SK-N-SH (cell line): ENCODE measurements at regions not wholly inside any gene's neighbourhood (a gene's known extent, or its start where the extent isn't known, plus 50 kb on each side); places are given as distances from the start of the nearest gene placed in this dataset.

Experiments
- CTCF ChIA-PET: fragments of 300-600, 350-600 bp; formaldehyde crosslinking; extraction: SDS; loops from one replicate; lab custom pipeline; 2021; lab: Yijun Ruan, JAX
- POLR2A ChIA-PET: fragments of 350-600 bp; sonication (Branson Sonifier 250); formaldehyde crosslinking; extraction: SDS; loops from one replicate; lab custom pipeline; 2020; ENCODE audit warnings: antibody characterized with exemption, inconsistent platforms; lab: Yijun Ruan, JAX
- DNase-seq: peaks from one replicate; pipeline ENCODE4 v3.0.0; 2012
- H2AFZ ChIP-seq: fragments of 200-600 bp; sonication (generic); 2 replicates; pipeline ENCODE4 v1.8.1; 2016; ENCODE audit warnings: antibody characterized with exemption, mild to moderate bottlenecking, low read depth
- H3F3A ChIP-seq: fragments of 200-600 bp; sonication (generic); replicated peaks from 2 replicates; pipeline ENCODE3; 2016; ENCODE audit warnings: antibody characterized with exemption, mild to moderate bottlenecking; ENCODE audit not compliant: insufficient read depth
- H3K27ac ChIP-seq, 2 experiments: fragments of 200-500 bp in 1 of 2; fragments of 200-600 bp in 1 of 2; sonication (Bioruptor generic) in 1 of 2; sonication (generic), shearing (Covaris generic) in 1 of 2; 2 replicates each; pipeline versions ENCODE4 v1.5.1 to v1.6.1; 2014 to 2016; ENCODE audit warnings: low read depth in 2 of 2, inconsistent platforms in 1 of 2, low read length in 1 of 2, mild to moderate bottlenecking in 1 of 2, mixed read lengths in 1 of 2
- H3K27me3 ChIP-seq: fragments of 200-600 bp; sonication (generic), shearing (Covaris generic); 2 replicates; pipeline ENCODE4 v1.6.1; 2016; ENCODE audit warnings: mixed run types; ENCODE audit not compliant: insufficient read depth
- H3K36me3 ChIP-seq, 2 experiments: fragments of 200-500 bp in 1 of 2; fragments of 200-600 bp in 1 of 2; sonication (Bioruptor generic) in 1 of 2; sonication (generic) in 1 of 2; replicated peaks in 1 of 2; 2 replicates each; pipeline versions ENCODE3 to v1.5.1; 2014 to 2016; ENCODE audit warnings: low read length in 1 of 2, mild to moderate bottlenecking in 1 of 2; ENCODE audit not compliant: insufficient read depth in 2 of 2, control insufficient read depth in 1 of 2
- H3K4me1 ChIP-seq, 2 experiments: fragments of 200-500 bp in 1 of 2; fragments of 200-600 bp in 1 of 2; sonication (Bioruptor generic) in 1 of 2; sonication (generic), shearing (Covaris generic) in 1 of 2; 2 replicates each; pipeline versions ENCODE4 v1.5.1 to v1.6.1; 2014 to 2016; ENCODE audit warnings: low read depth in 1 of 2, low read length in 1 of 2, mixed run types in 1 of 2; ENCODE audit not compliant: insufficient read depth in 2 of 2, control insufficient read depth in 1 of 2
- H3K4me2 ChIP-seq: fragments of 200-600 bp; sonication (generic), shearing (Covaris generic); 2 replicates; pipeline ENCODE4 v1.6.1; 2017; ENCODE audit warnings: mixed run types
- H3K4me3 ChIP-seq, 2 experiments: fragments of 200-500 bp in 1 of 2; fragments of 200-600 bp in 1 of 2; sonication (Bioruptor generic) in 1 of 2; sonication (generic), shearing (Covaris generic) in 1 of 2; 2 replicates each; pipeline versions ENCODE4 v1.5.1 to v1.8.1; 2014 to 2016; ENCODE audit warnings: low read depth in 2 of 2, inconsistent platforms in 1 of 2, low read length in 1 of 2, mild to moderate bottlenecking in 1 of 2, mixed read lengths in 1 of 2, moderate library complexity in 1 of 2
- H3K79me2 ChIP-seq: fragments of 200-600 bp; sonication (generic); 2 replicates; pipeline ENCODE4 v1.8.1; 2017; ENCODE audit warnings: mild to moderate bottlenecking; ENCODE audit not compliant: insufficient read depth
- H3K9ac ChIP-seq: fragments of 200-600 bp; sonication (generic); 2 replicates; pipeline ENCODE4 v1.6.1; 2017; ENCODE audit warnings: mixed run types
- H3K9me2 ChIP-seq: fragments of 200-600 bp; sonication (generic); 2 replicates; pipeline ENCODE4 v1.6.1; 2017; ENCODE audit warnings: mixed run types
- H3K9me3 ChIP-seq: fragments of 200-600 bp; sonication (generic); 2 replicates; pipeline ENCODE4 v1.6.1; 2017; ENCODE audit warnings: mixed run types, mild to moderate bottlenecking, moderate library complexity
- H4K20me1 ChIP-seq: fragments of 200-600 bp; sonication (generic); 2 replicates; pipeline ENCODE4 v1.6.1; 2017; ENCODE audit warnings: mild to moderate bottlenecking, mixed run types; ENCODE audit not compliant: insufficient read depth
- CTCF ChIP-seq: fragments of 200-600 bp; sonication (generic); IDR thresholded peaks from 2 replicates; pipeline ENCODE4 v1.6.1; 2017; ENCODE audit warnings: antibody characterized with exemption, mild to moderate bottlenecking, moderate library complexity
- ELF1 ChIP-seq: IDR thresholded peaks from 2 replicates; pipeline ENCODE4 v1.4.0; 2012
- EP300 ChIP-seq, 2 experiments: IDR thresholded peaks; 2 replicates each; pipeline versions ENCODE4 v1.4.0 to v1.6.1; 2012; ENCODE audit warnings: borderline replicate concordance in 1 of 2, low read depth in 1 of 2, low read length in 1 of 2
- FOXJ3 ChIP-seq: sonication (generic); formaldehyde crosslinking; IDR thresholded peaks from 2 replicates; pipeline ENCODE4 v1.5.1; 2020; ENCODE audit warnings: mild to moderate bottlenecking, missing genetic modification reagents
- GATA2 ChIP-seq: sonication (generic); formaldehyde crosslinking; IDR thresholded peaks from 2 replicates; pipeline ENCODE4 v1.5.0; 2020; ENCODE audit warnings: mild to moderate bottlenecking, missing genetic modification reagents
- JUND ChIP-seq: IDR thresholded peaks from 2 replicates; pipeline ENCODE4 v1.4.0; 2012
- NRF1 ChIP-seq: IDR thresholded peaks from 2 replicates; pipeline ENCODE4 v1.6.1; 2012; ENCODE audit warnings: low read depth, mild to moderate bottlenecking, low read length
- RFX5 ChIP-seq: IDR thresholded peaks from 2 replicates; pipeline ENCODE4 v1.6.1; 2012; ENCODE audit warnings: mild to moderate bottlenecking, improper control_type of control experiment, low read length
- TAF1 ChIP-seq: IDR thresholded peaks from 2 replicates; pipeline ENCODE4 v1.6.1; 2012; ENCODE audit warnings: low read depth, mild to moderate bottlenecking, low read length, moderate library complexity, borderline replicate concordance
- YY1 ChIP-seq: IDR thresholded peaks from 2 replicates; pipeline ENCODE4 v1.4.0; 2012; ENCODE audit warnings: low read depth, mild to moderate bottlenecking
- WGBS: methylation state at CpG from one replicate; pipeline ENCODE4 v1.1.6; 2017; ENCODE audit warnings: low lambda C conversion rate; 5-methylcytosine and 5-hydroxymethylcytosine counted together
- TF ChIP-seq, protein P1 (sequence below): IDR thresholded peaks from 2 replicates; pipeline ENCODE4; 2012
- TF ChIP-seq, protein P2 (sequence below): IDR thresholded peaks from 2 replicates; pipeline ENCODE4 v1.4.0; 2012; ENCODE audit warnings: low read depth, borderline replicate concordance
- TF ChIP-seq, protein P3 (sequence below): fragments of 150-350 bp; IDR thresholded peaks from 2 replicates; pipeline ENCODE4 v1.6.1; 2017; ENCODE audit warnings: antibody characterized with exemption, low read length, low read depth, borderline replicate concordance

DNA sequence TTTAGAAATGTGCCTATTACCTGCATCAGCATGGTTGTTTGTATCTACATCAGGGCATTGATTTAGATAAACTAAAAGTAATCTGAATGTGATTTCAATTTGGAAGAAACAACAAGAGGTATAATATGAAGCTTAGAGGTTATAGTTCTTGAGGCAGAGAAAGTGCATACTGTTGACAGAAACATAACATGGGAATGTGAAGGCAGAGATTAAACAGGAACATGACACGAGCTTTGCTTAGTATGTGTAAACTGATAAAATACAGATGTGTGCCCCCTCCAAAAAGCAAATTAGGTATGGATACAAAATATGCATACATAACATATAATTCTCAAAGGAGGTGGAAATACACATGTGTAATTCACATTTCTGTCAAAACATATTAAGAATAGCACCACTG lies 1180.2 kb upstream of the ADGRL3 start:
- H3F3A ChIP-seq, result no peaks in the 10 kb centered on the region
- no peaks in the 10 kb centered on the region for H4K20me1 ChIP-seq
- no peaks in the 10 kb centered on the region for H3K36me3 ChIP-seq
- no peaks in the 10 kb centered on the region for H3K9me3 ChIP-seq
- H3K27me3 ChIP-seq, result no peaks in the 10 kb centered on the region
- H3K79me2 ChIP-seq, result no peaks in the 10 kb centered on the region
- no peak overlapping the region for H3K4me2 ChIP-seq
- TF ChIP-seq, protein P1, sequence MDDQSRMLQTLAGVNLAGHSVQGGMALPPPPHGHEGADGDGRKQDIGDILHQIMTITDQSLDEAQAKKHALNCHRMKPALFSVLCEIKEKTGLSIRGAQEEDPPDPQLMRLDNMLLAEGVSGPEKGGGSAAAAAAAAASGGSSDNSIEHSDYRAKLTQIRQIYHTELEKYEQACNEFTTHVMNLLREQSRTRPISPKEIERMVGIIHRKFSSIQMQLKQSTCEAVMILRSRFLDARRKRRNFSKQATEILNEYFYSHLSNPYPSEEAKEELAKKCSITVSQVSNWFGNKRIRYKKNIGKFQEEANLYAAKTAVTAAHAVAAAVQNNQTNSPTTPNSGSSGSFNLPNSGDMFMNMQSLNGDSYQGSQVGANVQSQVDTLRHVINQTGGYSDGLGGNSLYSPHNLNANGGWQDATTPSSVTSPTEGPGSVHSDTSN, result no peak
- TF ChIP-seq TAF1 (no peak), YY1 (no peak)
- no peaks in the 10 kb centered on the region for H3K4me1 ChIP-seq
- POLR2A ChIA-PET, result no interaction called here
- no peaks in the 10 kb centered on the region for H3K9me2 ChIP-seq
- no peak for DNase-seq
- no peak overlapping the region for H3K9ac ChIP-seq
- no peak overlapping the region for H3K4me3 ChIP-seq
- CTCF ChIA-PET, result interaction anchor here (1.0 kb wide), 1 partner anchor 18 kb away, joined by 3 read pairs; no protein-coding TSS in a partner anchor
- H2AFZ ChIP-seq, result no peak overlapping the region
- 3% methylated on average over 1 of the region's 1 CpG for WGBS
- H3K27ac ChIP-seq, result no peak overlapping the region

DNA sequence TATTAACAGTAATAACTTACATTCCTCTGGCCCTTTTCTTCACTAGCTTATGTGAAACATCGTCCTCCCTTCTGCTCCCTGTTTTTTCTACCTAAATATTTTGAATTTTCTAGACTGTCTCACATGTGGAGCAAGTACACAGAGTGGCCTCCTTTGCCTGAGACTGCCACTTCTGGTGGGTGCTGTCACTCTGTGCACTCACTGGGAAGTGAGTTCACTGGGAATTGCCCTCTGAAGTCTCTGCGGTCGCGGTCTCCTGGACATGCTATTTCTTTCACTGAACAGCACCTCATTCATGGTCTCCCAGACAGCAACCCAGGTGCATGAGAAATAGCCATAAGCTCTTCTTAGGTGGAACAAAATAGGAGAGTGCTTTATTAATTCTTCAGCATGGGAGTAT lies 1179.7 kb upstream of the ADGRL3 start:
- Histone ChIP-seq H3K36me3 (no peaks in the 10 kb centered on the region), H3K9me2 (no peaks in the 10 kb centered on the region), H3K4me1 (no peaks in the 10 kb centered on the region), H3K9me3 (no peaks in the 10 kb centered on the region), H4K20me1 (no peaks in the 10 kb centered on the region), H3K4me2 (no peak overlapping the region), H2AFZ (no peak overlapping the region), H3F3A (no peaks in the 10 kb centered on the region), H3K4me3 (no peak overlapping the region), H3K9ac (no peak overlapping the region), H3K27me3 (no peaks in the 10 kb centered on the region), H3K79me2 (no peaks in the 10 kb centered on the region), H3K27ac (no peak overlapping the region)
- TF ChIP-seq ELF1, result no peak
- TF ChIP-seq, protein P2, sequence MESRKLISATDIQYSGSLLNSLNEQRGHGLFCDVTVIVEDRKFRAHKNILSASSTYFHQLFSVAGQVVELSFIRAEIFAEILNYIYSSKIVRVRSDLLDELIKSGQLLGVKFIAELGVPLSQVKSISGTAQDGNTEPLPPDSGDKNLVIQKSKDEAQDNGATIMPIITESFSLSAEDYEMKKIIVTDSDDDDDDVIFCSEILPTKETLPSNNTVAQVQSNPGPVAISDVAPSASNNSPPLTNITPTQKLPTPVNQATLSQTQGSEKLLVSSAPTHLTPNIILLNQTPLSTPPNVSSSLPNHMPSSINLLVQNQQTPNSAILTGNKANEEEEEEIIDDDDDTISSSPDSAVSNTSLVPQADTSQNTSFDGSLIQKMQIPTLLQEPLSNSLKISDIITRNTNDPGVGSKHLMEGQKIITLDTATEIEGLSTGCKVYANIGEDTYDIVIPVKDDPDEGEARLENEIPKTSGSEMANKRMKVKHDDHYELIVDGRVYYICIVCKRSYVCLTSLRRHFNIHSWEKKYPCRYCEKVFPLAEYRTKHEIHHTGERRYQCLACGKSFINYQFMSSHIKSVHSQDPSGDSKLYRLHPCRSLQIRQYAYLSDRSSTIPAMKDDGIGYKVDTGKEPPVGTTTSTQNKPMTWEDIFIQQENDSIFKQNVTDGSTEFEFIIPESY, result no peak
- no peak for TF ChIP-seq FOXJ3 (CRISPR knock-in tag)
- TF ChIP-seq, protein P3, sequence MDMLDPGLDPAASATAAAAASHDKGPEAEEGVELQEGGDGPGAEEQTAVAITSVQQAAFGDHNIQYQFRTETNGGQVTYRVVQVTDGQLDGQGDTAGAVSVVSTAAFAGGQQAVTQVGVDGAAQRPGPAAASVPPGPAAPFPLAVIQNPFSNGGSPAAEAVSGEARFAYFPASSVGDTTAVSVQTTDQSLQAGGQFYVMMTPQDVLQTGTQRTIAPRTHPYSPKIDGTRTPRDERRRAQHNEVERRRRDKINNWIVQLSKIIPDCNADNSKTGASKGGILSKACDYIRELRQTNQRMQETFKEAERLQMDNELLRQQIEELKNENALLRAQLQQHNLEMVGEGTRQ, result no peak
- no peak for TF ChIP-seq RFX5
- no peak for TF ChIP-seq EP300 (IDR thresholded peaks at IDR 0.05; ENCODE audit: borderline replicate concordance in 1 of 2, low read depth in 1 of 2, low read length in 1 of 2)
- no peak for TF ChIP-seq CTCF
- TF ChIP-seq NRF1, result no peak
- TF ChIP-seq GATA2, result no peak
- TF ChIP-seq JUND, result no peak
- ChIA-PET POLR2A (no interaction called here), CTCF (no interaction called here)
- DNase-seq, result no peak
- WGBS, result 25% methylated on average over 4 of the region's 4 CpGs
